Osteocyte (in vitro differentiated cells): ENCODE measurements at regions not wholly inside any gene's neighbourhood (a gene's known extent, or its start where the extent isn't known, plus 50 kb on each side); places are given as distances from the start of the nearest gene placed in this dataset.

Experiments used
- DNase-seq: peaks from one replicate; pipeline ENCODE4 v3.0.0; 2021; ENCODE audit warnings: mixed read lengths; ENCODE audit not compliant: unreplicated experiment; ENCODE audit errors: extremely low spot score
- H3K27ac Mint-ChIP-seq: one replicate; pipeline ENCODE4 v1.8.0; 2021; ENCODE audit warnings: mild to moderate bottlenecking, mixed read lengths; ENCODE audit not compliant: unreplicated experiment
- H3K27me3 Mint-ChIP-seq: one replicate; pipeline ENCODE4 v1.8.0; 2021; ENCODE audit warnings: mixed read lengths; ENCODE audit not compliant: unreplicated experiment
- H3K36me3 Mint-ChIP-seq: one replicate; pipeline ENCODE4 v1.8.0; 2021; ENCODE audit warnings: mixed read lengths; ENCODE audit not compliant: unreplicated experiment
- H3K4me1 Mint-ChIP-seq: one replicate; pipeline ENCODE4 v1.8.0; 2021; ENCODE audit warnings: mixed read lengths; ENCODE audit not compliant: unreplicated experiment
- H3K4me3 Mint-ChIP-seq: one replicate; pipeline ENCODE4 v1.8.0; 2021; ENCODE audit warnings: mild to moderate bottlenecking, moderate library complexity, mixed read lengths; ENCODE audit not compliant: unreplicated experiment
- H3K9me3 Mint-ChIP-seq: one replicate; pipeline ENCODE4 v1.8.0; 2021; ENCODE audit warnings: mixed read lengths; ENCODE audit not compliant: unreplicated experiment
- CTCF ChIP-seq: fragments of 200-600 bp; sonication (generic); IDR thresholded peaks from 2 replicates; pipeline ENCODE4 v1.5.0; 2021; ENCODE audit warnings: antibody characterized with exemption, mild to moderate bottlenecking, moderate library complexity

DNA sequence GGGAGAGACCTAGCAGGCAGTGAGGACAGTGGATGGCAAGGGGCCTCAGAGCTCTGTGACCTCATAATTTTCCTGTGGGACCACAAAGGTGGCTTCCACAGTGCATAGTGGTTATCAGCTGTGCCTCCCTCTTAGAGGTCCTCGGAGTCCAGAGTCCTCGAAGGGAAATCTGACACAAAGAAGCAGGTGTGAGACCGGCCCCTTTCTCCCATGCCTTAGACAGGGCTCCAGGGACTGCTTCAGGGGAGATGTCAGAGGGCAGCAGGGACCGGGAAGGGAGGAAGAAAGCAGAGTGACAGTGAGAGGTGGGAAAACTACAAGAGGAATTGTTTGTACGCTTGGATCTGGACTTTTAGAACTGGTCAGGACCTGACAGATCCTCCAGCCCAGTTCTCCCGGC lies 66.3 kb downstream of the BAMBI start:
- no peak overlapping the region for H3K4me3 Mint-ChIP-seq
- no peak for DNase-seq
- H3K27me3 Mint-ChIP-seq = peaks cover 22% of the 10 kb centered on the region
- no peak for TF ChIP-seq CTCF
- H3K4me1 Mint-ChIP-seq = no peaks in the 10 kb centered on the region
- H3K36me3 Mint-ChIP-seq = no peaks in the 10 kb centered on the region
- no peaks in the 10 kb centered on the region for H3K9me3 Mint-ChIP-seq
- H3K27ac Mint-ChIP-seq = no peak overlapping the region

DNA sequence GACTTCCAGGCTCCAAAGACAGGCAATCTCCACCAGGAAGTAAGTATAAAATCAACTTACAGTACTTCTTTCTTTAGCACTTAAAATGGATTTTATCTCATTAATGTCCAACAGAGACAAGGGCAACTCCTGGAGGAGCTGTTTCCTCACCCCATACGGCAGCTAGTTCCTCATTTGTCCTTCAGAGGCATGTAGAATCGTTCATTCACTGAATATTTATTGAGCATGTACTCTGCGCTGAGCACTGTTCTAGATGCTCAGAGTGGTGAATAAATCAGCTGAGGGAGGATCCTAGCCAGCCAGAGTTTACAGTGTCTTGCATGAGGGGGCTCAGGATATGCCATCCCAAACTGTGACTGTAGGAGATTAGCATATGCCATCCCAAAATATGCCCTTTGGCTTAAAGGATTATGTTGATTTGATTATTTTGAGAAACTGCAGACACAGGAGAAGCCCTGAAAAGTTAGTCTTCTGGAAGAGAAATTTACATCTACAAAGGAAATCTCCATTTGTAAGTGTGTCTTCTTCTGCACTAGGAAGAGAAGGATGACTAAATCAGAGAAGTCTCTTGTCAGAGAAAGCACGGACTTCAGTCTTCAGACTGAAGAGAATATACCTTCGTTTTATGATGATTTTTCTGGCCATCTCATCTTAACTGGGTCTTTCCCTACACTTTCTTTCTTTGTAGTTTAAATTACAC lies 66.9 kb downstream of the BAMBI start:
- Mint-ChIP-seq H3K9me3 (no peaks in the 10 kb centered on the region), H3K36me3 (no peaks in the 10 kb centered on the region), H3K4me1 (no peaks in the 10 kb centered on the region), H3K27me3 (peaks cover 16% of the 10 kb centered on the region), H3K27ac (no peak overlapping the region), H3K4me3 (no peak overlapping the region)
- TF ChIP-seq CTCF = no peak
- no peak for DNase-seq

- no peak for DNase-seq
- Mint-ChIP-seq H3K9me3 (peaks cover 6% of the 10 kb centered on the region), H3K27ac (no peak overlapping the region), H3K4me3 (no peak overlapping the region), H3K27me3 (peaks cover 11% of the 10 kb centered on the region), H3K36me3 (peaks cover under 1% of the 10 kb centered on the region), H3K4me1 (no peaks in the 10 kb centered on the region)
- no peak for TF ChIP-seq CTCF
Observed at GRCh38 chr10:28754930-28755718, 77.8 kb downstream of the BAMBI start.

DNA sequence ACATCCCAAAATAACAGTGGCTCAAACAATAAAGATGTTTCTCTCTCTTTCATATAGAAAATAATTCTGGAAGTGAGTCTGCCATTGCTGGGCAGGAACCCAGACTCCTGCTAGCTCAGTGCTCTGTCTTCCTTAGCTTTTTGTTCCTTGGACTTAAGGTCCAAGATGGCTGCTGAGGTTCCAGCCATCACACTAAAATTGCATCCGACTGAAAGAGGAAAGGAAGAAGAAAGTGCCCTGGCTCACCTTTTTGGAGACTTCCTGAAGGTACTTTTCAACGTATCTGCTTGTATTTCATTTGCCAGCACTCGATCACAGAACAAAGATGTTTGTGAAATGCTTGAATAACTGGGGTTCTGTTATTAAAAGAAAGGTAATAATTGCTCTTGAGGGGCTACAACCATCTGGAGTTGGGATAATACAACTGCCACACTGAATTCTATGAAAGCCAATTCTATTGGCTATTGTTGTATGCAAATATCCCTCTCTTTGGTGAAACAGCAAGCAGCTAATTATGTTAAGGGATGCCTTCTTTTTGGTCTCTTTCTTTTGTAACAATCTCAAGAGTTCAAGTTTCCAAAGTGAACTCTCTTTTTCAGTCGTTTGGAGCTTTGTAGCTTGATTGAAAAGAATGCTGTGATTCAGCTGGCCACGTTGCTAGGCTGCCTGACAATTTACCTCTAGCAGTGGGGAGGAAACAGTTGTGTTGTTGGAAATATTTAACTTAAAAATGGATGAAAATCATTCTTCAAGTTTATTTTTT lies 83.9 kb downstream of the BAMBI start:
- DNase-seq = no peak
- H3K9me3 Mint-ChIP-seq = no peaks in the 10 kb centered on the region
- H3K4me3 Mint-ChIP-seq = no peak overlapping the region
- peaks cover 33% of the 10 kb centered on the region for H3K27me3 Mint-ChIP-seq
- H3K36me3 Mint-ChIP-seq = no peaks in the 10 kb centered on the region
- no peak for TF ChIP-seq CTCF
- H3K27ac Mint-ChIP-seq = no peak overlapping the region
- no peaks in the 10 kb centered on the region for H3K4me1 Mint-ChIP-seq
